ENCODE measurements at regions not wholly inside any gene's neighbourhood (a gene's known extent, or its start where the extent isn't known, plus 50 kb on each side); places are given as distances from the start of the nearest gene placed in this dataset.

DNA sequence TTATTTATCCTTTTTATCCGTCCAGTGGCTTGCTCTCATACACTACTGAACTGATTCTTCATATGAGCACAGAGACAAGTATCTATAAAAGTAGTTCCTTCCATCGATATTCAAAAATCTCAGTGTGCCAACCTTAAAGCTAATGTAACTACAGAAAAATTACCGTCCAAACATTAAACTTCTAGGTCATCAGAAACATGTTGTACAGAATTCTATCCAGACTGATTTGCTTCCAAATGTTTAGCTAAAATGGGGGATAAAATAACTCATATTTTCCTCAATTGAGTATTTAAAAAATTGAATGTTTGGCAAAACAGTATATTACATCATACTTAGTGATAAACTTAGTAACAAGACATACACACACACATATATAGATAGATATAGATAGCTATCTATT lies 584.7 kb upstream of the SEMA3D start:
- no peak for DNase-seq

DNA sequence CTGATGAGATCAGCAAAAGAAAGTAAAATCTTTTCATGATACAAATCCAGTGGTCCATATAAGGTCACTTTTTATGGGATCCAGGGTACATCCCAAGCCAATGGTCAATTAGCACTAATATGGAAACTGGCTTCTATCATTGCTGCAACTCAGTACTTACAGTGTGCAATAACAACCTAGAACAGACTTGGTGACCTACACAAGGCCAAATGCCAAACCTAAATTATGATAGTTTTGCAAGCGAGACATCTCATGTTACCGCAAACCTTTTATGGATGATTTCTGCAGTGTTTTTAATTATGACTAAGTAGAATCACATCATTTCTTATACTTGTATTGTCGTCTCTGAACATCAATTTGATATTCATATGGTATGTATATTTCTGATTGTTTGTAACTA lies 583.5 kb upstream of the SEMA3D start:
- DNase-seq = no peak

DNA sequence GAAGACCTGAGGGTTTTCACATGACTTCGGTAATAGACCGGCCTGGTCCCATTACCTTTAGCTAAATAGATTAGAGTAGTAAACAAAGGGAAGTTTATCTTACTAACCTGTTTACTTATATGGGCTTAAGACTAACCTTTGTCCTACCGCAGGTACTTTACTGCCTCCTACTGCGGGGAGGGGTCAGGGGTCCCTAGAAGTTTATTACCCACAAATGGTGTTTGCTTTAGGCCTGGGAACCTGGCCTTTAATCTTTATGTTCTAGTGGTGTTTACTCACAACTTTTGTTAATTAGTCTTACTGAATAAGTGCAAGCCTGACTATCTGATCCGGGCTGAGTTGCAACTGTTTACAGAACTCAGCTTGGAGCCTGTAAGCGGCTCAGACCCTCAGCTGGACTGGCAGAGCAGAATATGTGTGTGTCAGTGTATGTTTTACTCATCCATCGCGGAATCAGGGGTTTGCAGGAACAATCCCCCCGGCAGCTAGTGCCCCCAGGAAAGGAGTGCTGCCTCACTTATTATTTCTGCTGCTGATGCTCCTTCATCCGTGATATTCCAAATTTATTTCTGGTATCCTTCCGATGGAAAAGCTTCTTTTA lies 578.9 kb upstream of the SEMA3D start:
- no peak for DNase-seq

DNA sequence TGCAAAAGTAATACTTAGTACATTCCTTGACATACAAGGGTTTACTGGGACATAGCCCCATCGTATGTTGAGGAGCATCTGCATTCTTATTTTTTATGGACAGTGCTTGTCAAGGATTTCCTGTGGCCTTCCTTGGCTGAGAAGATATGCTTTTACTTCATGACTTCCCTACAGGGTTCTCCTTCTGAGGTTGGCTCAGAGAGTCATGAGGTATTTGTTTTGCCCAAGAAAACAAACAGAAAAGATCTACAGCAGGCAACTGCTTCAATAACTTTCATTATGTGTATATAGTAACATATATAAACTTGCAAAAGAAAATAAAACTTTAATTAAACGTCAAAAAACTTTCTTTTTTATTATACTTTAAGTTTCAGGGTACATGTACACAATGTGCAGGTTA lies 577.2 kb upstream of the SEMA3D start:
- no peak for DNase-seq

DNA sequence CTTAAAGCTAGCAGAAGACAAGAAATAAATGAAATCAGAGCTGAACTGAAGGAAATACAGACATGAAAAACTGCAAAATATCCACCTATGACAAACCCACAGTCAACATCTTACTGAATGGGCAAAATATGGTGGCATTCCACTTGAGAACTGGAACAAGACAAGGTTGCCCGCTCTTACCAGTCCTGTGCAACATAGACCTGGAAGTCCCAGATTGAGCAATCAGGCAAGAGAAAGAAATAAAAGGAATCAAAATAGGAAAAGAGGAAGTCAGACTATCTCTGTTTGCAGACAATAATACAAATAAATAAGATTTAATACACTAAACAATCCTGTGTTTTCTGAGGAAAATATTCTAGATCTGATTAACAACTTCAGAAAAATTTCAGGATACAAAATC lies 570.5 kb upstream of the SEMA3D start:
- DNase-seq = no peak

DNA sequence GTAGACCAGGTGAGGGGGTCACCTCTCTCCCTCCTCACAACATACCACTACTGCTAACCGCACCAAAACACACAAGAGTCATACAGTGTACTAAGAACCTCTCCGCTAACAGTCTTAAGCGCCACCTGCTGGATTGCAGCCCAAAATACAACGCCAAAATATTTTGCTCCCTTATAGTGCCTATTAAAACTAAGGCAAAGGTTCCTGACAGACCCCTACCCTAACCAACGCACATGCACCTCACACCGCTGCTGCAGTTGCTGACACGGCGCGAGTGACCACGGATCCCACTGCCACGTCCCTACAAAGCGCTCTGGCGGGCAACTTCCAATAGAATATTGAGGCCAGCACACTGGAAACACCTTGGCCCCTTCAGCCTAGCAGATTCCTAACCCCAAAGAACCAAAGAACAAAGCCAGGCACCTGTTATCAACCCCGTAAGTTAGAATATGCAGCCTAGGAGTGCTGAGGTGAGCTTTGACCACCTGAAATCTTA lies 563.6 kb upstream of the SEMA3D start:
- DNase-seq = peak; percentile 0

DNA sequence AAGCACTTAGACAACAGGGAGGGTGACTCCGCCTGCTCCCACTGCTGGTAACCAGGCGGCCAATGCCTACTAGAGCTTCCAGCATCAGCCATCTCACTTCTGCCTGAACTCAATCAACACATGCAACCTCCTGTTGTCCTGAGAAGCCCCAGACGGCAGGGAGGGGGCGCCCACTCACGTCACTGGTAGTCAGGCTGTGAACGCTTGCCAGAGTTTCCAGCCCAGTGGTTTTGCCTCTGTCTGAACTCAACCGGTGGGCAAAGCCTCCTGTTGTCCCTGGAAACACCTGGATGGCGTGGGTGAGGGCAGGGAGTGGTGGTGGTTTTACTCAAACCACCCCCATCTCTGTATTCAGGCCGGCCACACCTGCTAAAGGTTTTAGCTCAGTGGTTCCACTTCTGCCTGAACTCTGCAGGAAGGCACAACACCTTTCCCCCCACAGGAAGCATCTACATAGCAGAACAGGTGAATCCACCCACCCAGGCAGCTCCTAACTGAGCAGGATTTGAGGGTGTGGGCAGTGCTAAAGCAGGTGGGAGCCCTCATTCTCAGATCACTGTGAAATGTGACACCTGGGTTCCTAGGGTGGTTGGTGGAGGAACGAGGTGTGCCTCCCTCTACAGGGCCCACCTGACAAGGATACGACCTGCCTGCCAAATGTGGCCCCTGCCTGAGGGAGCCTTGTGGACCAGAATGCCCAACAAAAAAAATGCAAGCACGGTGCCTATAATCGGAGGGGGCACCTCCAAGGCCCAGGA lies 563.0 kb upstream of the SEMA3D start:
- no peak for DNase-seq

DNA sequence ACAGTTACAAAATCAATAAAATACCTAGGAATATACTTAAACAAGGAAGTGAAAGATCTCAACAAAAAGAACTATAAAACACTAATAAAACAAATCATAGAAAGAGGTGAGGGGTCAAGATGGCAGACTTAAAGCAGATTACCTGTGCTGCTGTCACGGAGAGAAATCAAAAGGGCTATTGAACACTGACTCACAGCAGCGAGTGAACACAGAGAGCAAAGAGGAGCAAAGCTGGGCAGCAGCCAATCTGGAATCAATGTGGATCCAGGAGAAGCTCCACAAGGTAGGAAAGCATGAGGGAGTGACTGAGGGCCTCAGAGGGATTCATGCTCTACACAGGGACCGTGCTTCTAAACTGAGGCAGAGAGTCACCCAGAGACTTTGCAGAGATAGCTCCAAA lies 562.0 kb upstream of the SEMA3D start:
- DNase-seq = no peak

DNA sequence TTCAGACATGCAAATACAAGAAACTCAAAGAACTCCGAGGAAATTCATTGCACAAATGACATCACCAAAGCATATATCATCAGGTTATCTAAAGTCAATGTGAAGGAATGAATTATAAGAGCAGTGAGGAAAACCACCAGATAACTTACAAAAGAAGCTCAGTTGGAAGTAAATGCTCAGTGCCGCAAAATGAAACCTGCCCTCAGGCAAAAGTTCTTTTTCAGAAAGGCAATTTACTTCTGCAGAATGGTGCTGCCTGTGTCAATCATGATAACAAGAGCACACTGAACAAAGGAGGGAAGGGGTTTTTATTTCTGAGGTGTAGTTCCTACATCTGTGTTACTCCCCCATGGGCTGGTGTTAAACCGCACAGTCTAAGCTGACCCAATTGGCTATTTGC lies 550.6 kb upstream of the SEMA3D start:
- DNase-seq = no peak

DNA sequence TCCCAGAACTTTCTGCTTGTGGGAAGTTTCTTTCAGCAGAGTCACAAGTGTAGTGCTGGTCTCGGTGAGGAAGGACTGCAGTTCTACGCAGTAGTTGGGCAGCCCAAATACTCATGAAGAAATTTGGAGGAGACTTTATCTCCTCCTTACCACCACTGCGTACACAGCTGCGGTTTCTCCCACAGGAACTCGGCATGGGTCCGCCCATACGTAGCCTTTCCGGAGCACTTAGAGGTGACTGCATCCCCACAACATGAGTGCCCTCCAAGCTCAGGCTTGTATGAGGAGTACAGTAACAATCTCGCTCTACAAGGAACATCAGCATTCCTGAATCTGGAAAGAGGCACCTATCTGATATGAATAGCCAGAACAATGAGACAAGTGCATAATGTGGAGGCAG lies 549.2 kb upstream of the SEMA3D start:
- DNase-seq = no peak

DNA sequence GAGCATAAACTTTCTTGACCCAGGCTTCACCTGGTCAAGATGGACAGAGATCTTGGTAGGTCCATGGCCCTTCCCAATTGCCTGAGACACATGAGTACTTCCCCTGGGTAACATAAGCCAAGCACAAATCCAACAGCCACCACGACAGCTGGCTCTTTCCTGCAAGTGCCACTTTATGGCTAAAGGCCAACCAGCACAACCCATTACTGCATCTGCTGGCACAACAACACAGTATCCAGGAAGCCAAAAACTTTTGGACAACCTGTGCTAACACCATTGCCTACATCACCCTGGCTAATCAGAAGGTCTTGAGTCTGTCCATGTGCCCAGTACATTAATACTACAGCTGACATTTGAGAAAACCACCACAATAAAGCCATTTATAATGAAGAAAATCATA lies 548.0 kb upstream of the SEMA3D start:
- DNase-seq = no peak

DNA sequence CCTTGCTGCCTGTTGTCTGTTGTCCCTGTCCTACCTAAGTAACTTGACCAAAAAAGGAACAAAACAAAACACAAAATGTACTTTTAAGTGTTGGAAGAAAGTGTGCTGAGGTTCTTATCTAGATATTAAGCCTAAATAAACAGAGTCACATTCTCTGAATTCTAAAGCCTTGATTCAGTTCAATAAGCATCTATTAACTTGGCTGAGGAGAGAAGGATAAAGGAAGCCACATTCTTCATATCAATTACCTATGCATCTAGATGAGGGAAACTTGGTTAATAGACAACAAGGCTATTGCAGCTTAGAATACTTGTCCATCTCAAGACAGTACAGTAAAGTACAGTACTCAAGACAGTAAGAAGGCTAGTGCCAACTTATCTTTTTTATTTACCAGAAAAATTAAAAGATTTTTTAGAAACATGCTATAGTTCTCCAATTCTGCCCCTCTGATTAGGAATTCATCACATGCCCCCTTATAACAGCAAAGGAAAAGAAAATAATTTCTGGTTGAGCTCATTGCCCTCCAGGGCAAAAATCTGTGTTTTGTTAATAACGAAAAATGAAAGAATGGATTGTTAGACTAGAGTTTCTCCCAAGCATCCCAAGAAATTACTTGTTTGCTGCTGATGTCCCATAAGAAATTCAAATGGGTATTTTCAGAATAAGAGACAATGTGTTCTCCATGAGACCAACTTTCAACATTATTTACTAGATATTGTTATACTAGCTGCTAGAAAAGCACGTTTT lies 546.5 kb upstream of the SEMA3D start:
- DNase-seq = no peak

DNA sequence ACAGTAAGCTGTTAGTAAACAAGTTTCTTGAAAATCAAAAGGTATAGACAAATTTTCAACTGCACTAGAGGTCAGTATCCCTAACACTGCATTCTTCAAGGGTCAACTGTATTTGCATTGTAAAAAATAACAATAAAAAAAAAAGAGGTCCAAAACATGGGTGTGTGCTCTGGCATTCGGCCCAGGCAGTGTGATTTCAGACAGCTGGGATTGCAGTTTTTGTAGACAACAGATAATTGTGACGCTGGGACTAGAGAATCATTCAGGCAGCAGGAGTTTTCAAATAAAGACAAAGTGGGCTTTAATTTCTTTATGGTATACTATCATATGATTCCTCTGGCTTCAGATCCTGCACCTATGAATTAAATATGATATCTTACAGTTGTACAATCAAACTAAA lies 543.2 kb upstream of the SEMA3D start:
- DNase-seq = no peak

DNA sequence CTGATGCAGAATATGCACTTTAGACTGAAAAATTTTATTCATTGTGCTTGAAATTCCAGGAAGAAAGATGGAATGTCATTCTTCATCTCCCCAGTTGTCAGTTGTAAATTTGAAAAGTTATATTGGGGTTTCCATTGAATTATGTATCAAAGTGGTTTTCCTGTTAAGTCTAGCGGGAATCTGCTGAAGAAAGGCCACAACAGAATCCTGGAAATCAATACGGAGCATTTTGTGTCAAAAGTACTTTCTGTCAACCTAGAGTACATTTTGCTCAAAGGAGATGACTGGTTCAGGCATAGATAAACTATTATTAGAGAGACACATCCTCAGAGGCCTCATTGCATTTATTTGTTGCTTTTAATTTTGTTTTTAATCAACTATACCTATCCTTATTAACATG lies 538.2 kb upstream of the SEMA3D start:
- no peak for DNase-seq

DNA sequence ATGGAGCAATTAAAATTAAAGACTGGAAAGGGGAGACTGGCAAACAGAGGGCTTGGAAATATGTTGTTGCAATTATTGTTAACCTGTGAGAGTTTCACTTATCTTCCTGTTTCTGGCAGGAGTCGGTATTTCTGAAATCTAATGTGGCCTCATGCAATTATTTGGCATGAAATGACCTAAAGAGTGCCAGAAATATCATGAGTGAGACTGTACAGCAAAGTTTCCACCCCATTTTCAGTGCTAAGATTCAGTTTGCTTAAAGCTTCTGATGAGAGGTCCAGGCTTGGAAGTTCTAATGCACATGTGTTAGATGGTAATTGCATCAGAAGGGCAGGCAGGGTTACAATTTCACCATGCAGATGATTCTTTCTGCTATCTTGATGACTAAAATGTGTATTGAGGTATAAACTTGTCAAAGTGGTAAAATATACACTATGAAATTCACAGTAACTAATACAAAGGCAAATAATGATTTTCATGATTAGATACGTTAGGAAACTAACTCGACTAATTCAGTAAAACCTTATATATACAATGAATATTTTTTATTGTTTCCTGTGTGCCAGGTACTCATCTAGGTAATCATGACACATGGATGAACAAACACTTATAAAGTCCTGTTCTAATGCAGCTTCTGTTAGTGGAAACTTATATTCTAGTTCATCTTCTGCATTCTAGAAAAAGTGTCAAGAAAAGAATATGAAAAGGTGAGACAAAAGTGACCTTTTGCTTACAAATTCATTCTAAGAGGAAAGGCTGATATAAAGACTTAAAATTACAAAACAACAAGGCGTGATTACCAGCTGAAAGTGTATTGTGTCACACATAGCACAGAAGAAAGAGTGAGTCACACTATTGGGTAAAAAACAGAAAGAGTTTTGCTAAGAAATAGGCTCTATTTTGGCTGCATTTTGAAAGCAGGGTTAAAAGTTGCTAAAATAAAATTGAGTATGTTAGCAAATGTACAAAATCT lies 533.4 kb upstream of the SEMA3D start:
- no peak for DNase-seq

DNA sequence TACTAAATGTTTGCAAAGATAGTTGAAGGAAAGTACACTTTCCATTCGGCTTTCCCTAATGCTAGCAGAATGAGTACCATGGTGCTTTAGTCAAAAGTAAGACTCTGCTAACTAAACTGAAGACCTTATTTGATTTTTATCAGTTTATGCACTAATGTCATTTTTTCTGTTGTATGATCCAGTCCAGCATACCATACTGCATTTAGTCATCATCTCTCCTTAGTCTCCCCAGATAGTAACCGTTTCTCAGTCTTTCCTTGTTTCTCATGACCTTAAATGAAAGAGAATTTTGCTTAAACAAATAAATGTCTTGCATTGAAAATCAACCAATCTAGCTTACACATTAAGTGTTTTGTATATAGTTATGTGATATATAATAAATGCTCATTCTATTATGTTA lies 529.5 kb upstream of the SEMA3D start:
- no peak for DNase-seq

DNA sequence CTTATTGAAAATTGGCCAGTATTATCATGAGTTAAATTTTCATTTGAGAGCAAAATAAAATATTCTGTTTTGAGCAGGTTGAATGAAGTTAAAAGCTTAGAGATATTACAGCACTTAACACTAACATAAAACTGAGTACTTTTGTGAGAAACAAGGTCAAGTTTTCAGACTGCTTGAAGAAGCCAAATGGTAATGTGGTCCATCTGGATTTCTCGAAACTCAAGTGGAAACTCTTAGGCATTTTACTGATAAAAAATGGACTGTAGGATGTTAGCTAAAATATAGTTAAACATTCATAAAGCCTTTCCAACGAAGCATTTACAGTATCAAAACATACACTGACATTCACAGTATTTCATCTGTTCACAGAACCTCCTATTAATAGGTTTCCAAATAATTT lies 528.1 kb upstream of the SEMA3D start:
- DNase-seq = no peak

DNA sequence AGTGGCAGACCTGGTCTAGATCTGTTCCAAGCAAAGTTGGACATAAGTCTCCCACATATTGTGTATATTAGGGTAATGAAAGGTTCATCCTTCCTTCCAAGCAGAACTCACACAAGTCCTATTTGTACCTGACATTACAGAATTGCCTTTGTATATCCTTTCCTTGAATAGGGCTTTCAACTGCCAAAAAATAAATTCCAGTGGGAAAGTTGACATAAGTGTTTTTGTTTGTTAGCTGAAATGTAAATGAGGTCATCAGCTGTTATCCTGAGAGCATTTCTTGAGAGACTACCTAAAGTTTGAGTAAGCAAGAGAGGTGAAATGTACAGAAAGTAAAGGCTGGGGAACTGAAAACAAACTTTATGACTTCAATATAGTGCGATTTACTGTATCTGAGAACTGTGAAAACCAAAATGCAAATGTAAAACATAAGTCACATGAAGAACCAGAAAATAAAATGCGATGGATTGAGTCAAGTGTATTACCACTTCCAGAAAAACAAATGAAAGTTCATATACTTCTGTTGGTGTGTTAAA lies 527.3 kb upstream of the SEMA3D start:
- no peak for DNase-seq

DNA sequence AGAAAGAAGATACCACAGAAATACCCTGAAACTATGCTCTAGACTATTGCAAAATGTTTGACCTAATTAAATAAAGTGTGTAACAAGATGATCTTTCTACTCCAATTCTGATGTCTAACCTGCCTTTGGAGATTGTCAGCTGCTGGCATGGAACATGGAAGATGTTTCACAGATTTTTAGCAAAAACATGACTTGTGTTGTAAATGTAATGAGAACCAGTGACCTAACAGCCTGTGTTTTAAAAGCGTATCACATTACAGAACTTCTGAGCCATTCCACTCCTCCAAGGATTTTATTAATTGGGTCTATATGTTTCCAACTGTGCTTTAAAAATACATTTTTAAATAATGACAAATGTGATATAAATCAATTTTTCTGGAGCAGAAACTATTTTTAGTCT lies 526.3 kb upstream of the SEMA3D start:
- DNase-seq = no peak

DNA sequence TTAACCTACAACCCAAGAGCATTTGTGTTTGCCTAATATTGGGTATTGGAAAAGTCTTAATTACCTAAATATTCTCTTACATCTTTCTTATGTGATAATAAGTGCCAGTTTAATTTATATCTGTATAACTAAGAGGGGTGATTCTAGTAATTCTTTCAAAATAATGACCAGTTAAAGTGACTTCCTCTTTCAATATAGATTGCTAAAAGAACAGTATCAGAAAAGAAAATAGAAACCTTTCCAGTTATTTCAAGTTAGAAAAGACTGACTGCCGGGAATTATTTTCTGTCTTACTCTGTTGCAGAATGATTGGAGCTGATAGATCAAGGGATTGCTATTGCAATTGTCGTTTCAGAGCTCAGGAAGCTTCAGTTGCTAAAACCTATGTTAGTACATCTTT lies 525.0 kb upstream of the SEMA3D start:
- DNase-seq = no peak

DNA sequence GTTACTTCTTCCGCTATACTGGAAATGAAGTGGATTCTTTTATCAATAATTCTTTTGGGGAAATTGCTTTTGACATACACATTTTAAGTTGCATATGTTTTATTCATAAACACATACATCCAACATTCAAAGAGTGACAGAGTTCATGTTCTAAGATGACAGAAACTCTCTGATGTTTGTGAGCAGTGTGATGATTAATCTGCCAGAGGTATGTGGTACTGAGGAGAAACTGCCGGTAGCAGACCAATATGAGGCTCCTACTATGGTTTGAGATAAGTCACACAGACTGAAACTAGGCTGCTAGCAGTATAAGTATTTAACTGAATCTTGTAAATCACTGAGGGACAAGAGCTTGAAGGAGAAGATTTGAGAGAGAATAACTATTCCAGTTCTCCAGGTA lies 524.1 kb upstream of the SEMA3D start:
- DNase-seq = no peak

DNA sequence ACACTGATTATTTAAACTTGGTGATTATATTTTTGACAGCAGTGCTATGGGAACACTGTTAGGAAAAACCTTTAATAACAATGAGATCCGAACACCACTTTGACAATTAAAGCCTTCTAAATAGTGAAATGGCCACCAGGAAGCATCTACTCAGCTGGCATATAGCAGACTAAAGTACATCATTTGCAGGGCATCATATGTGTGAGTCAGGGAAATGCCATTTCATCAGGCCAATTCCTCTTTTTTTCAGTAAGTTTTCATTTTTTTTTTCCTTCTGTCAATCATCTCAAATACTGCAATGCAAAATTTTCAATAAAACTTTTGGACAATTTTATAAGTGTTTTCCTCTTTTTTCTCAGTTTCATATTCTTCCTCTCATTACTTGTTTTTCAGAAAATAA lies 521.4 kb upstream of the SEMA3D start:
- no peak for DNase-seq

DNA sequence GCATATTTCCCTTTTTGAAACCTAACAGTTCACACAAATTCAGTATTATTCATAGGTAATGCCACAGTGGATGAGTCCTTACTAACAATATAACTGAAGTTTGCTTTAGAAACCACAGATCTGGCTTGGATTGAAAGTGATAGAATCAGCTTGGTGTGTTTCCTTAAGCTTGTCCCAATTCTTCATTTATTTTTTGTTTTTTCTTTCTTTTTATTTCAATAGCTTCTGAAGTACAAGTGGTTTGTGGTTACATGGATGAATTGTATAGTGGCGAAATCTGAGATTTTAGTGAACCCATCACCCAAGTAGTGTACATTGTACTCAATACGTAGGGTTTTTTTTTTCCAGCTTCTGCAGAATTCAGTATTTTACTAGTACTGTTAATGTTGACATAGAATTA lies 518.2 kb upstream of the SEMA3D start:
- DNase-seq = no peak
